ENCODE measurements at regions not wholly inside any gene's neighbourhood (a gene's known extent, or its start where the extent isn't known, plus 50 kb on each side); places are given as distances from the start of the nearest gene placed in this dataset.

GRCh38 chr10:43953672-43954071 lies 305.0 kb upstream of the ZNF32 start:
- TF ChIP-seq EZH2 (IDR thresholded peaks at IDR 0.05; ENCODE audit: low read depth), result no peak
- TF ChIP-seq CTCF (conservative IDR thresholded peaks at IDR 0.05), result no peak

Data from PC-9 (cell line).